Vagina (tissue), 2 donors: ENCODE measurements at regions not wholly inside any gene's neighbourhood (a gene's known extent, or its start where the extent isn't known, plus 50 kb on each side); places are given as distances from the start of the nearest gene placed in this dataset.

Source experiments
- DNase-seq, 2 donors: peaks; one replicate each; pipeline ENCODE4 v3.0.0-alpha.2; 2017; ENCODE audit errors: extremely low spot score in 2 of 2
- H3K27ac ChIP-seq: fragments of 200-600 bp; sonication (generic); one replicate; pipeline ENCODE4 v1.5.1; 2019
- H3K27me3 ChIP-seq: fragments of 200-600 bp; sonication (generic); one replicate; pipeline ENCODE4 v1.5.1; 2019
- H3K36me3 ChIP-seq, 2 donors: fragments of 200-600 bp; sonication (generic); one replicate each; pipeline ENCODE4 v1.5.1; 2017 to 2019
- H3K4me1 ChIP-seq: fragments of 200-600 bp; sonication (generic); one replicate; pipeline ENCODE4 v1.5.1; 2019
- H3K4me3 ChIP-seq, 2 donors: fragments of 200-600 bp; sonication (generic); 1 replicate in 1 of 2; 2 replicates in 1 of 2; pipeline ENCODE4 v1.5.1; 2016 to 2019
- H3K9me3 ChIP-seq: fragments of 200-600 bp; sonication (generic); one replicate; pipeline ENCODE4 v1.5.1; 2019
- CTCF ChIP-seq, 3 experiments: fragments of 450-650 bp in 2 of 3; fragments of 200-600 bp in 1 of 3; sonication (generic) in 1 of 3; IDR thresholded peaks; one replicate each; pipeline ENCODE4 v1.5.1; 2017 to 2019; ENCODE audit warnings: antibody characterized with exemption in 3 of 3, mild to moderate bottlenecking in 2 of 3, moderate library complexity in 2 of 3
- POLR2A ChIP-seq, 2 donors: fragments of 450-650 bp; IDR thresholded peaks; one replicate each; pipeline ENCODE4 v1.6.1; 2017; ENCODE audit warnings: antibody characterized with exemption in 2 of 2, mild to moderate bottlenecking in 2 of 2, moderate library complexity in 2 of 2
- POLR2AphosphoS5 ChIP-seq, 2 donors: sonication (generic); formaldehyde crosslinking; IDR thresholded peaks; one replicate each; pipeline ENCODE4 v1.9.0; 2017; ENCODE audit warnings: antibody characterized with exemption in 2 of 2, mild to moderate bottlenecking in 2 of 2, low read depth in 1 of 2; ENCODE audit not compliant: insufficient read depth in 1 of 2
- intact Hi-C: fragments of 100-400 bp; cut with DNase I; formaldehyde crosslinking; loops from one replicate; pipeline ENCODE4 v1.15.1; 2023

GRCh38 chr6:112485120-112485826, 138.1 kb downstream of the RFPL4B start:
- Histone ChIP-seq H3K9me3 (no peaks in the 10 kb centered on the region), H3K36me3 (no peaks in the 10 kb centered on the region), H3K4me3 (no peak overlapping the region), H3K4me1 (no peaks in the 10 kb centered on the region), H3K27ac (no peak overlapping the region), H3K27me3 (no peaks in the 10 kb centered on the region)
- intact Hi-C loops = no loop called here
- TF ChIP-seq POLR2AphosphoS5 (IDR thresholded peaks at IDR 0.05; ENCODE audit: insufficient read depth in 1 of 2, low read depth in 1 of 2) (no peak), POLR2A (IDR thresholded peaks at IDR 0.05) (no peak), CTCF (IDR thresholded peaks at IDR 0.05) (no peak)
- no peak for DNase-seq

- Histone ChIP-seq H3K9me3 (no peaks in the 10 kb centered on the region), H3K27me3 (no peaks in the 10 kb centered on the region), H3K4me3 (no peak overlapping the region), H3K36me3 (no peaks in the 10 kb centered on the region), H3K27ac (no peak overlapping the region), H3K4me1 (no peaks in the 10 kb centered on the region)
- intact Hi-C loops = no loop called here
- TF ChIP-seq POLR2AphosphoS5 (IDR thresholded peaks at IDR 0.05; ENCODE audit: insufficient read depth in 1 of 2, low read depth in 1 of 2) (no peak), CTCF (IDR thresholded peaks at IDR 0.05) (no peak), POLR2A (IDR thresholded peaks at IDR 0.05) (no peak)
- DNase-seq = no peak
Measured at GRCh38 chr6:112485827-112486212, 138.7 kb downstream of the RFPL4B start.

GRCh38 chr6:112486454-112486853, 139.3 kb downstream of the RFPL4B start:
- intact Hi-C loops = no loop called here

DNA sequence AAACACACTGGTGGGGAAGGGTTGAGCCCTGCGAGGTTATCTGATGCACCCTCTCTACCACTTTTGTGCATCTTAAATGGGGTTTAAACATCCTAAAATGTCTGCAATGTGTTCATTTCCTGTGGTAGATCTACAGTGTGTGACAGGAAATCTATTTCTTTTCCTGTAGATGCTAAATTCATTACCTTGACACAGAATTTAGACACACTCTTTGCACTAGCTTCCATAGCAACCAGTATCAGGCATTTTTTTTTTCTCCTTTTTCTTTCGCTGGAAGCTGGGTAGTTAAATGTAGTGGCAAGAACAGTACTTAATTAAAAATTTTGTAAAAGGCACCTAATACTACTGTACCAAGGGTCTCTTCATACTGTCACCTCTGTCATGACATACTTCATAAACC, 141.1 kb downstream of the RFPL4B start:
- no peak for TF ChIP-seq POLR2AphosphoS5 (IDR thresholded peaks at IDR 0.05; ENCODE audit: insufficient read depth in 1 of 2, low read depth in 1 of 2)
- no peak for TF ChIP-seq POLR2A (IDR thresholded peaks at IDR 0.05)
- TF ChIP-seq CTCF (IDR thresholded peaks at IDR 0.05) = no peak
- Histone ChIP-seq H3K27me3 (no peaks in the 10 kb centered on the region), H3K9me3 (no peaks in the 10 kb centered on the region), H3K27ac (no peak overlapping the region), H3K4me1 (no peaks in the 10 kb centered on the region), H3K4me3 (no peak overlapping the region), H3K36me3 (no peaks in the 10 kb centered on the region)
- intact Hi-C loops = no loop called here
- no peak for DNase-seq

More at GRCh38 chr6:112486454-112486853, 139.3 kb downstream of the RFPL4B start:
- DNase-seq = no peak
- no peaks in the 10 kb centered on the region for H3K9me3 ChIP-seq
- H3K4me1 ChIP-seq = no peaks in the 10 kb centered on the region
- no peak overlapping the region for H3K4me3 ChIP-seq
- no peaks in the 10 kb centered on the region for H3K36me3 ChIP-seq
- H3K27me3 ChIP-seq = no peaks in the 10 kb centered on the region
- H3K27ac ChIP-seq = no peak overlapping the region
- no peak for TF ChIP-seq POLR2AphosphoS5 (IDR thresholded peaks at IDR 0.05; ENCODE audit: insufficient read depth in 1 of 2, low read depth in 1 of 2)
- TF ChIP-seq POLR2A (IDR thresholded peaks at IDR 0.05) = no peak
- no peak for TF ChIP-seq CTCF (IDR thresholded peaks at IDR 0.05)

GRCh38 chr6:112501705-112502104, 154.6 kb downstream of the RFPL4B start:
- Histone ChIP-seq H3K27ac (no peak overlapping the region), H3K27me3 (no peaks in the 10 kb centered on the region), H3K4me3 (no peak overlapping the region), H3K9me3 (no peaks in the 10 kb centered on the region), H3K36me3 (no peaks in the 10 kb centered on the region), H3K4me1 (no peaks in the 10 kb centered on the region)
- TF ChIP-seq CTCF (IDR thresholded peaks at IDR 0.05) = no peak
- no peak for TF ChIP-seq POLR2AphosphoS5 (IDR thresholded peaks at IDR 0.05; ENCODE audit: insufficient read depth in 1 of 2, low read depth in 1 of 2)
- TF ChIP-seq POLR2A (IDR thresholded peaks at IDR 0.05) = no peak
- intact Hi-C loops = no loop called here
- no peak for DNase-seq
